Effector memory CD4-positive, alpha-beta T cell (primary cell): ENCODE measurements at regions not wholly inside any gene's neighbourhood (a gene's known extent, or its start where the extent isn't known, plus 50 kb on each side); places are given as distances from the start of the nearest gene placed in this dataset.

ENCODE experiments used
- DNase-seq, 3 donors: peaks; one replicate each; pipeline ENCODE4 v3.0.0-alpha.2; 2020
- H3K27ac ChIP-seq: 2 replicates; pipeline ENCODE4 v1.7.0; 2013; ENCODE audit warnings: mild to moderate bottlenecking, low read length, moderate library complexity; ENCODE audit not compliant: insufficient read depth, poor library complexity, severe bottlenecking
- H3K27me3 ChIP-seq: replicated peaks from 2 replicates; pipeline ENCODE4 v1.7.0; 2013; ENCODE audit warnings: mild to moderate bottlenecking, low read length; ENCODE audit not compliant: insufficient read depth, control insufficient read depth, poor library complexity, severe bottlenecking
- H3K36me3 ChIP-seq: 2 replicates; pipeline ENCODE4 v1.7.0; 2013; ENCODE audit warnings: mild to moderate bottlenecking, low read length, moderate library complexity; ENCODE audit not compliant: control insufficient read depth, insufficient read depth
- H3K4me1 ChIP-seq: 2 replicates; pipeline ENCODE4 v1.7.0; 2013; ENCODE audit warnings: low read length, mild to moderate bottlenecking; ENCODE audit not compliant: control insufficient read depth, insufficient read depth, poor library complexity, severe bottlenecking
- H3K4me3 ChIP-seq: 2 replicates; pipeline ENCODE4 v1.7.0; 2013; ENCODE audit warnings: low read length, low read depth, mild to moderate bottlenecking; ENCODE audit not compliant: insufficient read depth, poor library complexity, severe bottlenecking
- H3K9me3 ChIP-seq: 2 replicates; pipeline ENCODE4 v1.7.0; 2013; ENCODE audit warnings: mild to moderate bottlenecking, low read length, moderate library complexity; ENCODE audit not compliant: control insufficient read depth

DNA sequence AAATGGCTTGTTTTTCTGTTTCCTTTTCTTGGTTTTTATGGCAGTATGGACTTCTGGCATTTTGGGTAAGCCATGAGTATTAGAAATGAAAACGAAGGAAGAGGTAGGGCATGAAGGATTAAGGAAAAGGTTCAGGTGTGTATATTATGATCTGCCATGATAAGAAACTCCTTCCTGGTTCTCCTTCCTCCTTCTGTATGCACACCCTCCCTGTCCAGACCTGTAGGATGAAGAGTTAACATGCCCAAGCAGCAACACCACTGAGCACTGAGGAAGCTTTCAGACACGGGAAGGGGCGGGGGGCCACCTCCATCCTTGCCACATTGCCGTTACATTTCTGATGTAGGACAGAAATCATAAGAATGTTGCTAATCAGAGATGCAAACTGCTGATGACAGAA, 361.0 kb upstream of the ZMIZ1 start:
- no peak for DNase-seq

DNA sequence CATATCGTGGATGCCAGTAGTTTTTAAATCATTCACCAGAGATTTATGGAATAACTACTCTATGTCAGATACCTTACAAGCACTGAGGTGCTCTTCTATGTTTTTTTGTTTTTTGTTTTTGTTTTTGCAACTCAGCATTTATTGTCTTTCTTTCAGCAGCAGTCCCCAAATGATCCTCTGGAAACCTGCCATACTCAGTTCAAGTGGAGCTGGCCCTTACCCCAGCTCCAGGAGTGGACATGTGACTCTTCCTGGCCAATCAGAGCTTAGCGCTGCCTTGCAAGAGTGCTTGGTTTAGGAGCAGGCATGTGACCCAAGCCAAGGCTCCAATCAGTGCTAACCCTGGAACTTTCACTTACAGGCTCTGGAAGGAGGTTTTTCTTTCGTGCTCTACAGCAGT, 356.6 kb upstream of the ZMIZ1 start:
- Histone ChIP-seq H3K27ac (no peak overlapping the region), H3K4me3 (no peak overlapping the region), H3K9me3 (no peaks in the 10 kb centered on the region), H3K4me1 (no peaks in the 10 kb centered on the region), H3K36me3 (no peaks in the 10 kb centered on the region), H3K27me3 (no peaks in the 10 kb centered on the region)
- no peak for DNase-seq

More for the DNA sequence above, 361.0 kb upstream of the ZMIZ1 start:
- Histone ChIP-seq H3K4me1 (no peaks in the 10 kb centered on the region), H3K36me3 (no peaks in the 10 kb centered on the region), H3K4me3 (no peak overlapping the region), H3K27ac (no peak overlapping the region), H3K9me3 (no peaks in the 10 kb centered on the region), H3K27me3 (no peaks in the 10 kb centered on the region)

DNA sequence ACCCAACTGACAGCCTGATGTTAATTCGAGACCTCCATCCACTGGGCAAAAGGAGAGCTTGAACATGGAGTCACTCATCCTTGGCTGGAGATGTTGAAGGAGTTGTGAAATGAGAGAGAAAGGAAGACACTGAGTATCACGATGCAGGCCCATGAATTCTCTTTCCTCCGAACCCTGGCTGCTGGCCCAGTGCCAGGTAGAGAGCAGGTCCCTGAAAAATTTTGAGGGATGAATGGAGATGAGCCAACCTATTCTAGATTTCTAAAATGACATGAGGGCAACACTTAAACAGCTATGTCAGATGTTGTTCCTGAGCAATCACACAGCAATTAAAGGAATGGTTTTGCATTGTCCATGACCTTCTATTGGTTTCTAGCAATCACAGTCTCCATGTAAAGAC, 355.1 kb upstream of the ZMIZ1 start:
- no peaks in the 10 kb centered on the region for H3K4me1 ChIP-seq
- no peaks in the 10 kb centered on the region for H3K36me3 ChIP-seq
- no peak overlapping the region for H3K4me3 ChIP-seq
- H3K27me3 ChIP-seq, result no peaks in the 10 kb centered on the region
- DNase-seq, result no peak
- H3K9me3 ChIP-seq, result no peaks in the 10 kb centered on the region
- no peak overlapping the region for H3K27ac ChIP-seq

DNA sequence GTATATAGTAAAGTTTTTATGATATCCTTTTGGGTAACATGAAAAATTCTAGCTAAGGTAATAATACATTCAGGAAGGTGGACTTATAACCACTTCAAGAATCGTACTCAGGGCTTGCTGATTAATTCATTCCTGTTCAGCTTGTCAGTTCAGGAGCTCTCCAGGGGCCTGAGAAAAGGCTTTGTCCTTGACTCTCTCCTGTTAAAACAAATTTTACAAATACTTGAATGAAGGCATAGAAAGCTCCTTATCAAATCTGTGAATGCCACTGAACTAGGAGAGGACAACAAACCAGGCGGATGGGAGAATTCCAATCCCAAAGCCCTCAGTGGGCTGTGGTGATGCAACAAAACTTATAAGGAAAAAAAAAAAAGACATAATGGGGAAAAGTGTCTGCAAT, 354.5 kb upstream of the ZMIZ1 start:
- no peak overlapping the region for H3K27ac ChIP-seq
- no peaks in the 10 kb centered on the region for H3K9me3 ChIP-seq
- H3K4me3 ChIP-seq, result no peak overlapping the region
- H3K27me3 ChIP-seq, result no peaks in the 10 kb centered on the region
- no peaks in the 10 kb centered on the region for H3K4me1 ChIP-seq
- no peak for DNase-seq
- no peaks in the 10 kb centered on the region for H3K36me3 ChIP-seq

DNA sequence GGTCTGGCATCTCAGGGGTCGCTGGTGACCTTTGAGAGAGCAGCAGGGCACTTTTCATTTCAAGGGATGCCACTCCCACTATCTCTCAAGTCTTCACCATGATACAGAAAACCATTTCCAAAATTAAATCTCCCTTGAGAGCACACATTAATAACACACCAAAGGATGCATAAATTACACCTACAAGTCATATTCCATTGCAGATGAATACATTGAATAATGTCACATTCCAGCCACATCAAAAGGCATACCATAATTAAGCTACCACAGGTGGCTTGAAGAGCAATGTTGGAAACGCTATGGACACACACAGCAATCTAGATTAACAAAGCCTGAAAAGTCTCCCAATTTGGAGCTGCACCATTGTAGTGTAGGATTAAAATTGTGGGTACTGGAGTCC, 353.3 kb upstream of the ZMIZ1 start:
- no peak overlapping the region for H3K4me3 ChIP-seq
- no peak for DNase-seq

DNA sequence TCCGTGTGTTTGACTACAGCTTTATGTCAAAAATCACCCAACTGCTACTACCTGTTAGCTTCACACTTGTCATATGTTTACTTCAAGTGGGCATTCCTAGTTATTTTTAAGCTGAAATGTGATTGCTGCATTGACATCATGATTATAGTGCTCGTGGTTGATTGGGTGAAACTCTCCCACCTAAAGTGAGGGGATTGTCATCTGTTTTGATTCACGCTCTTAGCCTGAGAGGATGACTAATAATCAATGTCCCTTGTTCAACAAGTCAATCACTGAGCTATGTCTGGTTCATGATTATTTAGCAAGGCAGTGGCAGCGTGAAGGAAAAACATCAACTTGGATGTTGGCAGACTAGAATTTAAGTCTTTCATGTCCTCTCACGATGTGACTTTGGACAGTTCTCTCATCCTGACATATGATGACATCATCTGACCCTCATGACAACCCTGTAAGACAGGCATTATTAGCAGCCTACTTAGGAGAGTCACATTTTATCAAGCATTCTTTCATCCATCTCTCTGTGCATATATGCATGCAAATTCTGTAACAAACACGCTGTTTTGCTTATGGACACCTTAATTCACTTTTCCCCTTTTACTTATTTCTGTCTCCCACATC, 352.6 kb upstream of the ZMIZ1 start:
- no peaks in the 10 kb centered on the region for H3K36me3 ChIP-seq
- H3K9me3 ChIP-seq, result no peaks in the 10 kb centered on the region
- no peak overlapping the region for H3K4me3 ChIP-seq
- no peaks in the 10 kb centered on the region for H3K27me3 ChIP-seq
- DNase-seq, result no peak
- no peak overlapping the region for H3K27ac ChIP-seq
- no peaks in the 10 kb centered on the region for H3K4me1 ChIP-seq

More for the DNA sequence above, 353.3 kb upstream of the ZMIZ1 start:
- Histone ChIP-seq H3K4me1 (no peaks in the 10 kb centered on the region), H3K27ac (no peak overlapping the region), H3K36me3 (no peaks in the 10 kb centered on the region), H3K9me3 (no peaks in the 10 kb centered on the region), H3K27me3 (no peaks in the 10 kb centered on the region)

DNA sequence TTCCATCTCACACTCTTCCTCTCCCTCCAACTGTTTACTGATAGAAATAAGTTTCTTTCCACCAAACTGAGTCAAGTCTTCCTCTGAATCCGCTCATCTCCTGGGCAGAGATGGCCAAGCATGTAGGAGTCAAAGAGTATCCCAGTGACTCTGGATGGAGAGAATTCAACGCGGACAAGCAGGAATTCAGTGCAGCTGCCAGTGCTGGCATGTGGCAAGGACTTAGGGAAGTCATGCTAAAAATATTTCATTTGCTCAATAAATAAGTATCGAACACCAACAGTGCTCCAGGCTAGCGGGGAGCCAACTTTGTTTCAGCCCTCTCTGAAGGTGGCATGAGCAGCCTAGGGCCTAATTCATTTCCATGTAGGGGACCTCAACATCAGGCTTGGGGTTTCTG, 351.6 kb upstream of the ZMIZ1 start:
- DNase-seq, result no peak
- Histone ChIP-seq H3K4me1 (no peaks in the 10 kb centered on the region), H3K4me3 (no peak overlapping the region), H3K36me3 (no peaks in the 10 kb centered on the region), H3K27me3 (no peaks in the 10 kb centered on the region), H3K9me3 (no peaks in the 10 kb centered on the region), H3K27ac (no peak overlapping the region)

DNA sequence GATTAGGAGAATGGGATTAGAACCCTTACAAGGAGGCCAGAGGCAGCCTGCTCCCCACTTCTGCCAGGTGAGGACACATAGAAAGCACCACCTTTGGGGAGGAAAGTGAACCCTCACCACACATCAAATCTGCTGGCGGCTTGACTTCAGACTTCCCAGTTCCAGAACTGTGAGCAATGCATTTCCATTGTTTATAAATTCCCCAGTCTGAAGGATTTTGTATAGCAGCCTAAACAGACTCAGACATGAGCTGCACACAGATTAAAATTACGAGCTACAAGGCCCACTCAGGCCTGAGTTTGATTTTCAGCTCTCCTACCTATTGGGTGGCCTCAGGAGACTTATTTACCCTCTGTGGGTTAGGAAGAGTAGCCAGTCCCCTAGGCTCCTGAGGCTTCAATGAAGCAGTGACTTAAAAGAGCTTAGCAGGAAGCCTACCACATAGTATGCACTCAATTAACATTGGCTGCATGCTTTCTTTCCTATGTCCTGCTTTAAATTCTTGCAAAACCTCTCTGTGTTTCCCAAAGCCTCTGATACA, 350.7 kb upstream of the ZMIZ1 start:
- no peak for DNase-seq
- H3K36me3 ChIP-seq, result no peaks in the 10 kb centered on the region
- no peak overlapping the region for H3K4me3 ChIP-seq
- H3K4me1 ChIP-seq, result no peaks in the 10 kb centered on the region
- H3K27me3 ChIP-seq, result no peaks in the 10 kb centered on the region
- H3K9me3 ChIP-seq, result no peaks in the 10 kb centered on the region
- H3K27ac ChIP-seq, result no peak overlapping the region

DNA sequence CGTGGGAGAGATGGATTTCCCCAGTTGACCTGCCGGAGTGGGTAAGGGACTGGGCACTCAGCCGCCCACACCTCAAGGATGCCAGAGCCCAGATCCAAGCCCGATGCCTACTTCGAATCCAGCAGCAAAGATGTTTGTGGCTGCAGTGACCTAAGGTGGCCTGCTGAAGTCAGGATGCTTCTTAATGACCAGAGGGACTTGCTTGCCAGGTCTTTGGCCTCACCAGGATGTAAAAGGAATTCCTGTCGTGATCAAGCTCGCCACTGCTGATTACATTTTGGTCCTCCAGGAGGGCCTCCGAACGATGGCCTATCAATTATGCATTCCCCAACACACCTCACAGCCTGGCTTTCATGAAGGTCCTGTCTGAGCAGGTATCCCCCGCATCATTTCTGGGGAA, 349.5 kb upstream of the ZMIZ1 start:
- Histone ChIP-seq H3K27me3 (no peaks in the 10 kb centered on the region), H3K4me3 (no peak overlapping the region), H3K27ac (no peak overlapping the region), H3K36me3 (no peaks in the 10 kb centered on the region), H3K4me1 (no peaks in the 10 kb centered on the region), H3K9me3 (no peaks in the 10 kb centered on the region)
- no peak for DNase-seq

DNA sequence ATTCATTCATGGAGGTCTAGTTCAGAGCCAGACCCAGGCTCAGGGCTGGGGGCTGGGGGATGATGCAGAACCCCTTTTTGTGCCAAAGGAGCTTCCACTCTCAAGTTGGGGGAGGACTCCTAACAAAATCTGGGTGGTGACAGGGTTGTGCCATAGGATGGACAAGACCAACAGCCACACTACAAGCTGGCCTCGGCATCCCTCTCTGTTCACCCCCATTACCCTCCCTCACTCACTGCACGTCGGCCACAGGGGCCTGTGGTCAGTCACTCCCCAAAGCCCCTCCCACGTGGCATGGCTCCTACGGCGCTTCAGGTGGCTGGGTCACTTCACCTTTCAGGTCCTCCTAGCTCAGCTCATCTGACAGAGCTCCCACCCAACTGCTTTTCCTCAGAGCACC, 348.7 kb upstream of the ZMIZ1 start:
- H3K36me3 ChIP-seq, result no peaks in the 10 kb centered on the region
- no peaks in the 10 kb centered on the region for H3K27me3 ChIP-seq
- no peak overlapping the region for H3K27ac ChIP-seq
- no peak for DNase-seq
- no peaks in the 10 kb centered on the region for H3K9me3 ChIP-seq
- H3K4me3 ChIP-seq, result no peak overlapping the region
- H3K4me1 ChIP-seq, result no peaks in the 10 kb centered on the region
